ENCODE measurements at regions not wholly inside any gene's neighbourhood (a gene's known extent, or its start where the extent isn't known, plus 50 kb on each side); places are given as distances from the start of the nearest gene placed in this dataset.

DNA sequence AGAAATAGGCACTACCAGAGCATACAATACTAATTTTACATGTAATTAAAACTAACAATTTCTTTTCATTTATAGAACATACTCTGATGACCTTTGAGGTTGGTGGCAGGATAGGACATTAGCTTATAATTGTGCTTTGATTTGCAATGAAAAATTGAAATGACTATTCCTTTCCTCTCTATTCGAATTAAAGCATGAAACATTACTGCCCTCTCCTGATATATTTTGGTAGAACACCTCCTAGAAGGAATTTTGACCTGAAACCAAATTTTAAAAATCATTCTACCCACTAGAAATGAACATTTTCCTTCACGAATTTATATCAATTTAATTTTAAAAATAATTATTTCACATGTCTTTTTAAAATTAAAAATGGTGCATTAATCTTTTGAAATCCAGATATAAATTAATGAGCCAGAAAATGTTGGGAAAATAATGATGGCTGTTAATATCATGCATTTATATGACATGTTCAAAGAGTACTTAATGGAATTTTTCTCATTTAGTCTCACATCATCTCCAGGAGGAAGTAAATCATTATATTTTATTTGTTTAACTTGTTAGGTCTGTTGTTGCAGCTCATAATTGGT lies 556.3 kb upstream of the ARGLU1 start (continued):
- TF ChIP-seq EZH2phosphoT487 (IDR thresholded peaks at IDR 0.05; ENCODE audit: borderline replicate concordance) (no peak), POLR2AphosphoS5 (IDR thresholded peaks at IDR 0.05; ENCODE audit: low read depth, low read length) (no peak), TCF7L2 (IDR thresholded peaks at IDR 0.05; ENCODE audit: borderline replicate concordance, extremely low read depth, insufficient read depth, insufficient read length) (no peak)

DNA sequence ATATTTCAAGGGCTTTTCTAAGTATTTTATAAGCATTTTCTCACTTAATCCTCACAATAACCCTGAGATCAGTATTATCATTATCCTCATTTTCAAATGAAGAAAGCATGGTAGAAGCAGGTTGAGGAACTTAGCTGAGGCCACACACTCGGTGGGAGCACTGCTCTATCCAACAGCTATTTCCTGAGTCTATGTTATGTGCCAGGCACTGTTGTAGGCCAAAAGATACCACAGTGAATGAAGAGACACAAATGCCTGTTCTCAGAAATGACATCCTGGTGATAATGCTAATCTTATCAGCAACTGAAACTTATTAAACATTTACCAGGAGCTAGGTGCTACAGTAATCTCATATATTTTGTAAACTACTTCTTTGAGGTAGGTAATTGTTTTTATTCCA lies 553.9 kb upstream of the ARGLU1 start:
- no peaks in the 10 kb centered on the region for H4K20me1 ChIP-seq (ENCODE audit: insufficient read depth)
- ChIA-PET POLR2A (no interaction called here), CTCF (no interaction called here), RAD21 (ENCODE audit: low non-redundant PET in 1 of 2, low total read pairs in 2 of 2, uncharacterized antibody in 2 of 2, unreplicated experiment in 2 of 2) (no interaction called here)
- no peak overlapping the region for H3K9ac ChIP-seq (ENCODE audit: low read length)
- H3K4me2 ChIP-seq (ENCODE audit: low read length): no peak overlapping the region
- no peaks in the 10 kb centered on the region for H3K79me2 ChIP-seq (ENCODE audit: insufficient read depth, low read length)
- no peaks in the 10 kb centered on the region for H3K27me3 ChIP-seq (ENCODE audit: insufficient read depth, low read length)
- no peak overlapping the region for H3K4me3 ChIP-seq (replicated peaks in 1 of 2; ENCODE audit: low read depth in 1 of 2, low read length in 2 of 2)
- DNase-seq (ENCODE audit: low read depth, low spot score) (no peak), ATAC-seq (no peak)
- H3K27ac ChIP-seq (ENCODE audit: low read depth, low read length): no peak overlapping the region
- no TSS peak for BruUV-seq (replicated peaks)
- no peaks in the 10 kb centered on the region for H3K36me3 ChIP-seq (ENCODE audit: control insufficient read depth in 1 of 2, insufficient read depth in 2 of 2, low read length in 2 of 2)
- H3K4me1 ChIP-seq (ENCODE audit: control insufficient read depth in 1 of 2, insufficient read depth in 2 of 2, low read length in 2 of 2): no peaks in the 10 kb centered on the region
- intact Hi-C loops (cut with micrococcal nuclease): no loop called here
- no peaks in the 10 kb centered on the region for H3K9me2 ChIP-seq (ENCODE audit: insufficient read depth)
- H3K9me3 ChIP-seq (ENCODE audit: control insufficient read depth in 1 of 2, insufficient read depth in 1 of 2, low read depth in 1 of 2, low read length in 2 of 2): no peaks in the 10 kb centered on the region
- TF ChIP-seq EZH2 (IDR thresholded peaks at IDR 0.05): no peak
- no peak for TF ChIP-seq REST (IDR thresholded peaks at IDR 0.05; ENCODE audit: low read depth)
- no peak for TF ChIP-seq RAD21 (IDR thresholded peaks at IDR 0.05; ENCODE audit: low read depth)
- TF ChIP-seq ATF3 (IDR thresholded peaks at IDR 0.05): no peak
- TF ChIP-seq, protein P1, sequence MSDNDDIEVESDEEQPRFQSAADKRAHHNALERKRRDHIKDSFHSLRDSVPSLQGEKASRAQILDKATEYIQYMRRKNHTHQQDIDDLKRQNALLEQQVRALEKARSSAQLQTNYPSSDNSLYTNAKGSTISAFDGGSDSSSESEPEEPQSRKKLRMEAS (IDR thresholded peaks at IDR 0.05): no peak
- no peak overlapping the region for H2AFZ ChIP-seq (ENCODE audit: low read depth, low read length, poor library complexity, severe bottlenecking)
